RPMI8226 (cell line): ENCODE measurements at regions not wholly inside any gene's neighbourhood (a gene's known extent, or its start where the extent isn't known, plus 50 kb on each side); places are given as distances from the start of the nearest gene placed in this dataset.

Experiments
- DNase-seq: peaks from one replicate; pipeline ENCODE4 v3.0.0-alpha.2; 2015

DNA sequence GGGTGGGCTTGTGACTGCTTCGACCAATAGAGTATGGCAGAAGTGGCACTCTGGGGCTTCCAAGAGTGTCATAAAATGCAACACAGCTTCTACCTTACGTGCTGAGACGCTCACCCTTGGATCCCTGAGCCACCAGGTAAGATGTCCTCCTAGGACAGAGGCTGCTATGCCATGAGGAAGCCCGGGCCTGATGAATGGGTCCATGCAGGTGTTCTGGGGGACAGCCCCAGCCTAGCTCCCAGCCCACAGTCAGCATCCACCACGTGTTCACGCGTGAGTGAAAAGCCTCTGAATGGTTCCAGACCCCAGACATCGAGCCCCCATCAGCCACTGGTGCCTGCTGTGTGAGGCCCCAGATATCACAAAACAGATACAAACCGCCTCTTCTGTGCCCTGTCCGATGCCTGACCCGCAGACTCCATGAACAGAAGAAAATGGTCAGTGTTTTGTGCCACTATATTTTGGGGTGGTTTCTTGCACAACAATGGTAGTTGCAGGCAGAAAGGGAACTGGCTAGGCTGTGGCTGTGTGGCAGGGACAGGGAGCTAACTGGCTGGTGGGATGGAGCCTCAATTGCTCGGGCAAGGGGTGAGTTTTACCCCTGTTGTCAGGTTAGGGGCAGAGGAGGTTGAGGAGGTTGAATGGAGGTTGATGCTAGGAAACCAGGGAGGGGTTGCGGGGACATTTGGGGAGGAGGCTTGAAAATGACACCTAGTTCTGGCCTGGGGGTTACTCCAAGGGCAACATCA is 92.2 kb downstream of the LINGO1 start:
- no peak for DNase-seq

DNA sequence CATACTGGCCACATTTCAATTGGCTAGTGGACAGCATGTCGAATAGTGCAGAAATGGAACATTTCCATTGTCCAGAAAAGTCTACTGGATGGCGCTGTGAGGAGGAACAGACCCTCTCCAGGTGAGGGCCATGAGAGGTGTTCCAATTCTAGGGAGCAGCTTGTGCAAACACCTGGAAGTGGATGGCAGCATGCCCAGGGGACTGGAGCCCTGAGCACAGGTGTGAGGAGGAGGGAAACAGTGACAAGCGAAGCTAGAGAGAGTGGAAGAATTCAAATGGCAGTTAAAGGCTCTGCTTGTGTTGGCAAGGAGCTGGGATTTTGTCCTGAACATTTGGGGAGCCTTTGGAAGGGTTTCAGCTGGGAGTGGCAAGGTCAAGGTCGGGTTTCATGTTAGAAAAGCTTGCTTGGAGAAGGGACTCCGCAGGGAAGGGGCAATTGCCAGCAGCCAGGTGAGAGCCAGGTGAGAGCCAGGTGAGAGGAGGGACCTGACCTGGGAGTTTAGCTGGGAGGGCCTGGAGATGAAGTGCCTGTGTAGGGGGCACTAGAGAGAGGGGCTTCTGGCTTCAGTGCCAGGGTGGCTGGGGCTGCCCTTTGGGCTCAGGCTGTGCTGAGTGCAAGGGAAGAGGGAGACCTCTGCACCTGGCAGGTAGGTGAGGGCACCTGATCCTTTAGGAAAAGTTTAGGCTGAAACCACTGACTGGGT is 93.8 kb downstream of the LINGO1 start:
- peak; percentile 65 for DNase-seq

DNA sequence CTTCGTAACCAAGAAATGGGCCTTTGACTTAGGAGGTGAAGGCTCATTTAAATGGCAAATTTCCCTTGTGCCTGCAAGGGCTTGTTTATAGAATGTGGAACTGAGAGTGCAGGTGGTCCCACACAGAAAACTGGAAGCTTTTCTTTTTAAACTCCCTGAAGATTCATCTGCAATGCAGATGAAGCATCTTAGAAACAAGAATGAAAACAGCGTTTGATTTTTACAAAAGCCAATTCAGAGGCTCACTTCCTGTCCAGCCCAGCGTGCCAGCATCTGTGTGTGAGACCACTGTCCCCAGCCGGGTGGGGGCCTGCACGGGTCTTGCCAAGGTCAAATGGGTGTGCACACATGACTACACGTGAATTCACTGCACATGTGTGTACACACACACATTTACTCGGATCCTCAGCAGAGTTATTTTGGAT is 94.7 kb downstream of the LINGO1 start:
- peak; percentile 61 for DNase-seq

DNA sequence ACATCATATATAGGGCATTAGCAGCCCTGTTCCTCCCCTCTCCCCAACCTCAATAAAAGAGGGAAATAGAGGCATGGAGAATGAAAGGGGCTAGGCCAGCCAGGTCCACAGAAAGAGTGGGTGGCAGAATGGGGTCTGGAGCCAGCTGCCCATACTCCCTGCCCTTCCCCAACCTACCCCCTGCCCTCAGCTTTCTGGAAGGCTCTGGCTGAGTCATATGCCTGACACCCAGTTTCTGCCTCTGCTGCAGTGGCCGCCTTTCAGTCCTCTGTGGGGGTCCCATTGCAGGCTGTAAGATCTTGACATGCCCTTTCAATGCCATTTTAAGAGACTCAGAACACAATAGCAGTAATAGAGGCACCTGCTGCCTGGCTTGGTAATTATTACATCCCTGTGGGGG is 95.7 kb downstream of the LINGO1 start:
- no peak for DNase-seq

DNA sequence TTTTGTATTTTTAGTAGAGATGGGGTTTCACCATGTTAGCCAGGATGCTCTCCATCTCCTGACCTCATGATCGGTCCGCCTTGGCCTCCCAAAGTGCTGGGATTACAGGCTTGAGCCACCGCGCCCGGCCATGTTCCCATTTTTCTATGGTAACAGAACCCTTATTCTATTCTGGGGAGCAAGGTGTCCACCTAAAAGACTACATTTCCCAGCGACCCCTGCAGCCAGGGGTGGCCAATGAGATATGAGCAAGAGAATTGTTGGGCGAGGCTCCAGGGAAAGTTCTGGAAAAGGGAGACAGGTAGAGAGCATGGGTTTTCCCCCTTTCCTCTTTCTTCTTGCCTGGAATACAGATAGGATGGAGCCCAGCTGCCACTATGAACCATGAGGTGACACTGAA is 96.9 kb downstream of the LINGO1 start:
- DNase-seq = no peak
